WTC11 (cell line): ENCODE measurements at regions not wholly inside any gene's neighbourhood (a gene's known extent, or its start where the extent isn't known, plus 50 kb on each side); places are given as distances from the start of the nearest gene placed in this dataset.

ENCODE experiments used
- E2F1 ChIP-seq: sonication (generic); formaldehyde crosslinking; IDR thresholded peaks from 2 replicates; pipeline ENCODE4 v1.8.0; 2022; ENCODE audit warnings: mild to moderate bottlenecking, missing genetic modification reagents
- JUN ChIP-seq: sonication (generic); formaldehyde crosslinking; IDR thresholded peaks from 2 replicates; pipeline ENCODE4 v1.8.0; 2023; ENCODE audit warnings: mild to moderate bottlenecking, missing genetic modification reagents
- TF ChIP-seq, protein P1 (sequence below): fragments of 200-600 bp; IDR thresholded peaks from 2 replicates; pipeline ENCODE4 v1.8.0; 2022; ENCODE audit warnings: antibody characterized with exemption

GRCh38 chrX:149222040-149222439 lies 283.1 kb downstream of the IDS start:
- TF ChIP-seq JUN (no peak), E2F1 (CRISPR knock-in tag) (no peak)
- TF ChIP-seq, protein P1, sequence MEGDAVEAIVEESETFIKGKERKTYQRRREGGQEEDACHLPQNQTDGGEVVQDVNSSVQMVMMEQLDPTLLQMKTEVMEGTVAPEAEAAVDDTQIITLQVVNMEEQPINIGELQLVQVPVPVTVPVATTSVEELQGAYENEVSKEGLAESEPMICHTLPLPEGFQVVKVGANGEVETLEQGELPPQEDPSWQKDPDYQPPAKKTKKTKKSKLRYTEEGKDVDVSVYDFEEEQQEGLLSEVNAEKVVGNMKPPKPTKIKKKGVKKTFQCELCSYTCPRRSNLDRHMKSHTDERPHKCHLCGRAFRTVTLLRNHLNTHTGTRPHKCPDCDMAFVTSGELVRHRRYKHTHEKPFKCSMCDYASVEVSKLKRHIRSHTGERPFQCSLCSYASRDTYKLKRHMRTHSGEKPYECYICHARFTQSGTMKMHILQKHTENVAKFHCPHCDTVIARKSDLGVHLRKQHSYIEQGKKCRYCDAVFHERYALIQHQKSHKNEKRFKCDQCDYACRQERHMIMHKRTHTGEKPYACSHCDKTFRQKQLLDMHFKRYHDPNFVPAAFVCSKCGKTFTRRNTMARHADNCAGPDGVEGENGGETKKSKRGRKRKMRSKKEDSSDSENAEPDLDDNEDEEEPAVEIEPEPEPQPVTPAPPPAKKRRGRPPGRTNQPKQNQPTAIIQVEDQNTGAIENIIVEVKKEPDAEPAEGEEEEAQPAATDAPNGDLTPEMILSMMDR = no peak
